Activated naive CD4-positive, alpha-beta T cell treated with anti-CD3 and anti-CD28 coated beads, Interleukin-2, amount 10 ng/mL, durations not matched to agents 7 days and 5 days (primary cell): ENCODE measurements at regions not wholly inside any gene's neighbourhood (a gene's known extent, or its start where the extent isn't known, plus 50 kb on each side); places are given as distances from the start of the nearest gene placed in this dataset.
"Not testable (repeated sequence)": the region's sequence is repeated elsewhere in the genome, so short reads cannot be mapped to it uniquely, and the experiment has no call there.

Source experiments
- CTCF ChIA-PET: fragments of 350-600 bp; sonication (Branson Sonifier 250); formaldehyde crosslinking; loops from one replicate; lab custom pipeline; 2021; ENCODE audit warnings: antibody characterized with exemption; lab: Charles Lee
- DNase-seq: peaks from one replicate; pipeline ENCODE4 v3.0.0-alpha.2; 2020
- H3K27ac Mint-ChIP-seq: one replicate; pipeline ENCODE4 v1.8.0; 2021; ENCODE audit warnings: mild to moderate bottlenecking, moderate library complexity, mixed read lengths
- H3K27me3 Mint-ChIP-seq: one replicate; pipeline ENCODE4 v1.8.0; 2021; ENCODE audit warnings: mild to moderate bottlenecking, mixed read lengths
- H3K36me3 Mint-ChIP-seq: one replicate; pipeline ENCODE4 v1.8.0; 2021; ENCODE audit warnings: mixed read lengths
- H3K4me1 Mint-ChIP-seq: one replicate; pipeline ENCODE4 v1.8.0; 2021; ENCODE audit warnings: mixed read lengths
- H3K4me3 Mint-ChIP-seq: one replicate; pipeline ENCODE4 v1.8.0; 2021; ENCODE audit warnings: mild to moderate bottlenecking, moderate library complexity, mixed read lengths
- H3K9me3 Mint-ChIP-seq: one replicate; pipeline ENCODE4 v1.8.0; 2021; ENCODE audit warnings: mixed read lengths

GRCh38 chr22:35170716-35171697 lies 86.3 kb upstream of the HMGXB4 start:
- no peaks in the 10 kb centered on the region for H3K36me3 Mint-ChIP-seq
- no peak overlapping the region for H3K4me3 Mint-ChIP-seq
- DNase-seq: no peak
- CTCF ChIA-PET: no interaction called here
- peaks cover 24% of the 10 kb centered on the region for H3K27me3 Mint-ChIP-seq
- H3K4me1 Mint-ChIP-seq: no peaks in the 10 kb centered on the region
- no peaks in the 10 kb centered on the region for H3K9me3 Mint-ChIP-seq
- no peak overlapping the region for H3K27ac Mint-ChIP-seq

GRCh38 chr22:35172442-35172841 lies 84.9 kb upstream of the HMGXB4 start:
- CTCF ChIA-PET: no interaction called here
- Mint-ChIP-seq H3K4me3 (no peak overlapping the region), H3K27ac (no peak overlapping the region), H3K4me1 (no peaks in the 10 kb centered on the region), H3K9me3 (no peaks in the 10 kb centered on the region), H3K27me3 (peaks cover 19% of the 10 kb centered on the region), H3K36me3 (no peaks in the 10 kb centered on the region)
- DNase-seq: no peak

DNA sequence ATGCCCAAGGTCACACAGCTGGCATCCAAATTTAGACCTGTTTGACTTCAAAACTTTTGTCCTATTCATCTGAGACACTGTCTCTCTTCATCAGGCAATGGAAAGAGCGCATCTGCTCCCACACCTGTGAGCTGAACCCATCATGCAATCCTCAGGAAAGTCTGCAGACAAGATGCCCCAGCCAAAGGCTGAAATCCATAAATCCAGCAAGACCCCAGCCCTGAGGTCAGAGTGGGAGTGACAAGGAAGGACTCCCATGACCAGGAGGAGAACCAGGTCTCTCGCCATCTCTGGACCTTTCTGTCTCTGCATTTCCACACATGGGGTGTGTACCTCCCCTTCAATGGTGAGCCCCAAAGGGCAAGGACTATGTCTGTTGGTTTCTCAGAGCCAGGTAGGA lies 83.6 kb upstream of the HMGXB4 start:
- Mint-ChIP-seq H3K27me3 (peaks cover 19% of the 10 kb centered on the region), H3K4me1 (no peaks in the 10 kb centered on the region), H3K4me3 (no peak overlapping the region), H3K36me3 (no peaks in the 10 kb centered on the region), H3K9me3 (no peaks in the 10 kb centered on the region), H3K27ac (no peak overlapping the region)
- DNase-seq: no peak
- CTCF ChIA-PET: no interaction called here

- no peaks in the 10 kb centered on the region for H3K4me1 Mint-ChIP-seq
- H3K27me3 Mint-ChIP-seq: peaks cover 19% of the 10 kb centered on the region
- DNase-seq: no peak
- no peaks in the 10 kb centered on the region for H3K36me3 Mint-ChIP-seq
- H3K9me3 Mint-ChIP-seq: no peaks in the 10 kb centered on the region
- H3K27ac Mint-ChIP-seq: no peak overlapping the region
- no peak overlapping the region for H3K4me3 Mint-ChIP-seq
- CTCF ChIA-PET: interaction anchor here (0.7 kb wide), 1 partner anchor 24 kb away, joined by 3 read pairs; no protein-coding TSS in a partner anchor
Observed at GRCh38 chr22:35174401-35175038, 82.8 kb upstream of the HMGXB4 start.

GRCh38 chr22:35175392-35175791 lies 81.9 kb upstream of the HMGXB4 start:
- no peak for DNase-seq
- no peak overlapping the region for H3K27ac Mint-ChIP-seq
- CTCF ChIA-PET: no interaction called here
- H3K4me1 Mint-ChIP-seq: no peaks in the 10 kb centered on the region
- H3K27me3 Mint-ChIP-seq: peaks cover 19% of the 10 kb centered on the region
- H3K9me3 Mint-ChIP-seq: no peaks in the 10 kb centered on the region
- H3K4me3 Mint-ChIP-seq: no peak overlapping the region
- no peaks in the 10 kb centered on the region for H3K36me3 Mint-ChIP-seq

GRCh38 chr22:35177811-35178210 lies 79.5 kb upstream of the HMGXB4 start:
- no peaks in the 10 kb centered on the region for H3K9me3 Mint-ChIP-seq
- no peak overlapping the region for H3K27ac Mint-ChIP-seq
- H3K27me3 Mint-ChIP-seq: peaks cover 8% of the 10 kb centered on the region
- H3K36me3 Mint-ChIP-seq: no peaks in the 10 kb centered on the region
- no peaks in the 10 kb centered on the region for H3K4me1 Mint-ChIP-seq
- no peak for DNase-seq
- H3K4me3 Mint-ChIP-seq: no peak overlapping the region
- CTCF ChIA-PET: no interaction called here

GRCh38 chr22:35178446-35178845 lies 78.8 kb upstream of the HMGXB4 start:
- no peak overlapping the region for H3K4me3 Mint-ChIP-seq
- CTCF ChIA-PET: no interaction called here
- no peak overlapping the region for H3K27ac Mint-ChIP-seq

GRCh38 chr22:35183917-35184316 lies 73.4 kb upstream of the HMGXB4 start:
- Mint-ChIP-seq H3K9me3 (no peaks in the 10 kb centered on the region), H3K27ac (no peak overlapping the region), H3K36me3 (no peaks in the 10 kb centered on the region), H3K27me3 (no peaks in the 10 kb centered on the region), H3K4me3 (no peak overlapping the region), H3K4me1 (no peaks in the 10 kb centered on the region)
- no peak for DNase-seq
- CTCF ChIA-PET: no interaction called here

More at GRCh38 chr22:35178446-35178845, 78.8 kb upstream of the HMGXB4 start:
- no peaks in the 10 kb centered on the region for H3K4me1 Mint-ChIP-seq
- no peak for DNase-seq
- H3K9me3 Mint-ChIP-seq: no peaks in the 10 kb centered on the region
- no peaks in the 10 kb centered on the region for H3K36me3 Mint-ChIP-seq
- peaks cover 7% of the 10 kb centered on the region for H3K27me3 Mint-ChIP-seq

GRCh38 chr22:35186492-35186891 lies 70.8 kb upstream of the HMGXB4 start:
- Mint-ChIP-seq H3K9me3 (peaks cover 17% of the 10 kb centered on the region), H3K36me3 (no peaks in the 10 kb centered on the region), H3K4me1 (no peaks in the 10 kb centered on the region), H3K27me3 (no peaks in the 10 kb centered on the region), H3K4me3 (no peak overlapping the region), H3K27ac (no peak overlapping the region)
- CTCF ChIA-PET: no interaction called here
- DNase-seq: no peak

DNA sequence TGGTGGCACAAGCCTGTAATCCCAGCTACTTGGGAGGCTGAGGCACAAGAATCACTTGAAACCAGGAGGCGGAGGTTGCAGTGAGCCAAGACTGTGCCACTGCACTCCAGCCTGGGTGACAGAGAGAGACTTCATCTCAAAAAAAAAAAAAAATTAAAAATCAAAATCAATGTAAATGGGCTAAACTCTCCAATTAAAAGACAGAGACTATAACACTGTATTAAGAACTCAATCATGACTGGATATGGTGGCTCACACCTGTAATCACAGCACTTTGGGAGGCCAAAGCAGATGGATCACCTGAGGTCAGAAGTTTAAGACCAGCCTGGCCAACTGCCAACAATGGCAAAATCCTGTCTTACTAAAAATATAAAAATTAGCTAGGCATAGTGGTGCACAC lies 68.4 kb upstream of the HMGXB4 start:
- H3K9me3 Mint-ChIP-seq: peaks cover 17% of the 10 kb centered on the region
- H3K4me1 Mint-ChIP-seq, DNase-seq, H3K4me3 Mint-ChIP-seq, H3K36me3 Mint-ChIP-seq, CTCF ChIA-PET, H3K27me3 Mint-ChIP-seq, H3K27ac Mint-ChIP-seq: not testable (repeated sequence)

DNA sequence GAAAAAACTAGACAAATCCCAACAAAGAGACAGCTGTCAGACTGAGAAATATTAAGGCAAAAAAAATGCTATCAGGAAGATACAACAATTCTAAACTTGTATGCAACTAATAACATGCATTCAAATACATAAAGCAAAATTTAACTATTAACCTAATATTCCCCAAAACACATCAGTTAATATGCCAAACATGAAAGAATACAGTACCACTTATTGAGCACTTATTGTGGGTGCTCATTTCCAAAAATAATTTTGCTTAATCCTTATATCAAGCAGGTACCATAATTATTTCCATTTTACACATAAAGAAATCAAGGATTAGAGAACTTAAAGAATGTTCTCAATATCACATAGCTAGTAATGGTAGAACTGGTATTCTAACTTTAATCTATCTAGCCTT lies 67.7 kb upstream of the HMGXB4 start:
- H3K27ac Mint-ChIP-seq: no peak overlapping the region

DNA sequence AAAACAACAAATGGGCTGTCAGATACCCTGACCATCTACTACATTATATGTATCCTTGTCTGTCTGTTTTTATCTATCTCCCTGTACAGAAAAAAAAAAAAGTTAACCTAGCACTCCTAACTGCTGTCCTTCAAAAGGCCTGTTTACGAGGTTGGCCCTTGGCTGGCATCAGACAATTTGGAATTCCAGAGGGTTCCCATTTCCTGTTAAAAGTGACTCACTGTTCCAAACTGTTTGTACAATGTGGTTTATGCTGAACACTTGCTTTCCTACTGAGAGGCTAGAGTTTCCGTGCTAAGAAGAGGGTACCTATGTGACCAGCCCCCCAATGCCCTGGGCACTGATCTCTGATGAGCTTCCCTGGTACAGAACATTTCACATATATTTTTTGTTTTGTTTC lies 65.9 kb upstream of the HMGXB4 start:
- Mint-ChIP-seq H3K27ac (no peak overlapping the region), H3K36me3 (no peaks in the 10 kb centered on the region), H3K4me1 (no peaks in the 10 kb centered on the region), H3K4me3 (no peak overlapping the region), H3K27me3 (peaks cover 6% of the 10 kb centered on the region), H3K9me3 (peaks cover 17% of the 10 kb centered on the region)
- CTCF ChIA-PET: no interaction called here
- no peak for DNase-seq

More for the DNA sequence above, 67.7 kb upstream of the HMGXB4 start:
- no peaks in the 10 kb centered on the region for H3K36me3 Mint-ChIP-seq
- no peak overlapping the region for H3K4me3 Mint-ChIP-seq
- DNase-seq: no peak
- CTCF ChIA-PET: no interaction called here
- peaks cover 17% of the 10 kb centered on the region for H3K9me3 Mint-ChIP-seq
- H3K4me1 Mint-ChIP-seq: no peaks in the 10 kb centered on the region
- H3K27me3 Mint-ChIP-seq: peaks cover 5% of the 10 kb centered on the region

- CTCF ChIA-PET: no interaction called here
- Mint-ChIP-seq H3K36me3 (no peaks in the 10 kb centered on the region), H3K4me3 (no peak overlapping the region), H3K27me3 (peaks cover 8% of the 10 kb centered on the region), H3K27ac (no peak overlapping the region), H3K4me1 (no peaks in the 10 kb centered on the region), H3K9me3 (peaks cover 17% of the 10 kb centered on the region)
- no peak for DNase-seq
Observed at GRCh38 chr22:35192129-35192918, 65.0 kb upstream of the HMGXB4 start.

DNA sequence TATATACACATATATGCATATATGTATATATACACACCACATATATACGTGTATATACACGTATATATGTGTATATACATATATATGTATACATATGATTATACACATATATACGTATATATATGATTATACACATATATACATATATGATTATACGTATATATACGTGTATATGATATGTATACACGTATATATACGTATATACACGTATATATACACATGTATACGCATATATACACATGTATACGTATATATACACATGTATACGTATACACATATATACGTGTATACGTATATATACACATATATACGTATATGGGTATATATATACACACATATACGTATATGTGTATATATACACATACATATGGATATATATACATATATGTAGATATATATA lies 62.1 kb upstream of the HMGXB4 start:
- Mint-ChIP-seq H3K4me1 (no peaks in the 10 kb centered on the region), H3K27ac (no peak overlapping the region), H3K9me3 (peaks cover 8% of the 10 kb centered on the region), H3K27me3 (peaks cover 17% of the 10 kb centered on the region), H3K4me3 (no peak overlapping the region), H3K36me3 (no peaks in the 10 kb centered on the region)
- CTCF ChIA-PET: interaction anchor here (0.6 kb wide), 1 partner anchor 36 kb away, joined by 3 read pairs; no protein-coding TSS in a partner anchor
- no peak for DNase-seq
